B cell (primary cell): ENCODE measurements at regions not wholly inside any gene's neighbourhood (a gene's known extent, or its start where the extent isn't known, plus 50 kb on each side); places are given as distances from the start of the nearest gene placed in this dataset.

ENCODE experiments used
- ATAC-seq: fragments of 200-7000 bp; cut with Tn5 transposase; one replicate; pipeline ENCODE4 v1.10.0; 2021; ENCODE audit warnings: low read depth, mild to moderate bottlenecking, moderate number of reproducible peaks, moderate library complexity
- CTCF ChIA-PET: fragments of 350-600 bp; sonication (Branson Sonifier 250); formaldehyde crosslinking; loops from one replicate; lab custom pipeline; 2021; ENCODE audit warnings: antibody characterized with exemption, inconsistent platforms; lab: Charles Lee
- POLR2A ChIA-PET: fragments of 350-600 bp; sonication (Branson Sonifier 250); formaldehyde crosslinking; loops from one replicate; lab custom pipeline; 2021; ENCODE audit warnings: antibody characterized with exemption; lab: Charles Lee
- DNase-seq: peaks from one replicate; pipeline ENCODE4 v3.0.0; 2013
- H2AFZ ChIP-seq: 2 replicates; pipeline ENCODE4 v1.6.1; 2012; ENCODE audit warnings: mild to moderate bottlenecking, low read depth, low read length; ENCODE audit not compliant: insufficient read depth, poor library complexity, severe bottlenecking
- H3K27ac ChIP-seq, 2 donors: 1 replicate in 1 of 2; 2 replicates in 1 of 2; pipeline ENCODE4 v1.5.1; 2012 to 2013; ENCODE audit warnings: low read length in 2 of 2, mild to moderate bottlenecking in 2 of 2, moderate library complexity in 1 of 2
- H3K27me3 ChIP-seq, 4 experiments: fragments of 200-600 bp in 1 of 4; sonication (generic) in 1 of 4; replicated peaks in 1 of 4; 1 replicate in 2 of 4; 2 replicates in 2 of 4; pipeline versions ENCODE4 v1.6.1 to v1.7.0; 2013 to 2016; ENCODE audit warnings: low read length in 3 of 4, mild to moderate bottlenecking in 2 of 4, mixed read lengths in 1 of 4, moderate library complexity in 1 of 4; ENCODE audit not compliant: insufficient read depth in 4 of 4, control insufficient read depth in 3 of 4; ENCODE audit errors: control extremely low read depth in 1 of 4
- H3K36me3 ChIP-seq, 2 experiments: replicated peaks in 1 of 2; 1 replicate in 1 of 2; 2 replicates in 1 of 2; pipeline versions ENCODE4 v1.6.1 to v1.7.1; 2013; ENCODE audit warnings: low read length in 1 of 2; ENCODE audit not compliant: insufficient read depth in 2 of 2, control insufficient read depth in 1 of 2; ENCODE audit errors: control extremely low read depth in 1 of 2, extremely low read depth in 1 of 2
- H3K4me1 ChIP-seq, 2 donors: fragments of 200-600 bp in 1 of 2; sonication (generic) in 1 of 2; 1 replicate in 1 of 2; 2 replicates in 1 of 2; pipeline versions ENCODE4 v1.5.1 to v1.6.1; 2013 to 2017; ENCODE audit warnings: low read length in 2 of 2; ENCODE audit not compliant: control insufficient read depth in 2 of 2, insufficient read depth in 2 of 2
- H3K4me2 ChIP-seq: replicated peaks from 2 replicates; pipeline ENCODE3; 2012; ENCODE audit warnings: mild to moderate bottlenecking, low read depth, low read length; ENCODE audit not compliant: poor library complexity, severe bottlenecking
- H3K4me3 ChIP-seq, 5 experiments: fragments of 200-600 bp in 1 of 5; sonication (generic) in 1 of 5; 1 replicate in 3 of 5; 2 replicates in 2 of 5; pipeline versions ENCODE4 v1.5.1 to v1.7.0; 2011 to 2016; ENCODE audit warnings: low read length in 4 of 5, mild to moderate bottlenecking in 4 of 5, low read depth in 2 of 5, control low read depth in 1 of 5, moderate library complexity in 1 of 5; ENCODE audit not compliant: insufficient read depth in 1 of 5; ENCODE audit errors: control extremely low read depth in 1 of 5, extremely low read depth in 1 of 5
- H3K79me2 ChIP-seq: fragments of 200-600 bp; sonication (generic); one replicate; pipeline ENCODE4 v1.6.0; 2016; ENCODE audit warnings: low read length; ENCODE audit not compliant: control insufficient read depth, insufficient read depth
- H3K9ac ChIP-seq: fragments of 200-600 bp; sonication (generic); 2 replicates; pipeline ENCODE4 v1.6.1; 2017; ENCODE audit warnings: mild to moderate bottlenecking, low read length, moderate library complexity
- H3K9me3 ChIP-seq, 3 donors: one replicate each; pipeline versions ENCODE4 v1.6.1 to v1.7.1; 2013; ENCODE audit warnings: low read length in 2 of 3; ENCODE audit not compliant: control insufficient read depth in 2 of 3, insufficient read depth in 1 of 3; ENCODE audit errors: control extremely low read depth in 1 of 3
- H4K20me1 ChIP-seq: 2 replicates; pipeline ENCODE4 v1.6.0; 2012; ENCODE audit warnings: mild to moderate bottlenecking, low read length; ENCODE audit not compliant: insufficient read depth, control insufficient read depth, poor library complexity, severe bottlenecking
- H3K27ac Mint-ChIP-seq: one replicate; pipeline ENCODE4 v1.8.0; 2021; ENCODE audit warnings: mixed read lengths
- H3K27me3 Mint-ChIP-seq: one replicate; pipeline ENCODE4 v1.8.0; 2021; ENCODE audit warnings: mixed read lengths
- H3K4me1 Mint-ChIP-seq: one replicate; pipeline ENCODE4 v1.8.0; 2021; ENCODE audit warnings: mixed read lengths
- H3K4me3 Mint-ChIP-seq: one replicate; pipeline ENCODE4 v1.8.0; 2021; ENCODE audit warnings: mixed read lengths
- H3K9me3 Mint-ChIP-seq: one replicate; pipeline ENCODE4 v1.8.0; 2022; ENCODE audit warnings: mixed read lengths; ENCODE audit not compliant: insufficient read depth
- CTCF ChIP-seq: fragments of 200-600 bp; IDR thresholded peaks from one replicate; pipeline ENCODE4 v1.8.0; 2022; ENCODE audit warnings: antibody characterized with exemption, mild to moderate bottlenecking
- EZH2 ChIP-seq: IDR thresholded peaks from 2 replicates; pipeline ENCODE4 v1.6.1; 2012; ENCODE audit warnings: borderline replicate concordance, low read depth, mild to moderate bottlenecking, moderate library complexity, low read length; ENCODE audit not compliant: insufficient read depth, poor library complexity, severe bottlenecking
- WGBS: methylation state at CpG from one replicate; pipeline ENCODE4 v1.1.5; 2013; ENCODE audit warnings: missing lambda C conversion rate; ENCODE audit not compliant: insufficient coverage; 5-methylcytosine and 5-hydroxymethylcytosine counted together
- intact Hi-C: fragments of 100-400 bp; cut with micrococcal nuclease; formaldehyde crosslinking; loops from one replicate; pipeline ENCODE4 v1.10.0; 2022

GRCh38 chr10:131748831-131749766 lies 151.7 kb upstream of the PPP2R2D start:
- Histone ChIP-seq H3K27me3 (no peaks in the 10 kb centered on the region), H3K9me3 (no peaks in the 10 kb centered on the region), H3K4me2 (no peak overlapping the region), H3K4me3 (no peak overlapping the region), H3K9ac (no peak overlapping the region), H3K36me3 (no peaks in the 10 kb centered on the region), H3K27ac (no peak overlapping the region), H3K79me2 (no peaks in the 10 kb centered on the region), H4K20me1 (no peaks in the 10 kb centered on the region), H2AFZ (no peak overlapping the region), H3K4me1 (peaks cover 1 to 8% of the 10 kb centered on the region in 2 donors)
- ChIA-PET POLR2A (no interaction called here), CTCF (no interaction called here)
- peaks cover 2% of the 10 kb centered on the region for H3K4me1 Mint-ChIP-seq
- no peaks in the 10 kb centered on the region for H3K9me3 Mint-ChIP-seq
- 62% methylated on average over 39 of the region's 40 CpGs for WGBS
- H3K27me3 Mint-ChIP-seq, result peaks cover 13% of the 10 kb centered on the region
- H3K4me3 Mint-ChIP-seq, result no peak overlapping the region
- ATAC-seq, result no peak
- no peak for TF ChIP-seq EZH2
- no peak for TF ChIP-seq CTCF
- H3K27ac Mint-ChIP-seq, result no peak overlapping the region
- no peak for DNase-seq
- intact Hi-C loops, result no loop called here

GRCh38 chr10:131749767-131750142 lies 151.1 kb upstream of the PPP2R2D start:
- WGBS, result 84% methylated on average over 7 of the region's 8 CpGs
- intact Hi-C loops, result no loop called here
- H3K4me2 ChIP-seq, result no peak overlapping the region
- H3K27me3 Mint-ChIP-seq, result peaks cover 7% of the 10 kb centered on the region
- H4K20me1 ChIP-seq, result no peaks in the 10 kb centered on the region
- no peaks in the 10 kb centered on the region for H3K27me3 ChIP-seq
- H3K4me3 Mint-ChIP-seq, result no peak overlapping the region
- H3K4me1 Mint-ChIP-seq, result no peaks in the 10 kb centered on the region
- POLR2A ChIA-PET, result no interaction called here
- H3K27ac Mint-ChIP-seq, result no peak overlapping the region
- H3K4me3 ChIP-seq, result no peak overlapping the region
- no peaks in the 10 kb centered on the region for H3K79me2 ChIP-seq
- no peaks in the 10 kb centered on the region for H3K36me3 ChIP-seq
- H3K9me3 Mint-ChIP-seq, result no peaks in the 10 kb centered on the region
- CTCF ChIA-PET, result no interaction called here
- no peak overlapping the region for H2AFZ ChIP-seq
- ATAC-seq (no peak), DNase-seq (no peak)
- TF ChIP-seq CTCF (no peak), EZH2 (no peak)
- H3K9ac ChIP-seq, result no peak overlapping the region
- peaks cover 0 to 8% of the 10 kb centered on the region in 2 donors for H3K4me1 ChIP-seq
- no peaks in the 10 kb centered on the region for H3K9me3 ChIP-seq
- no peak overlapping the region for H3K27ac ChIP-seq
